A549 (cell line): ENCODE measurements at regions not wholly inside any gene's neighbourhood (a gene's known extent, or its start where the extent isn't known, plus 50 kb on each side); places are given as distances from the start of the nearest gene placed in this dataset.
A peak's percentile ranks its signal among the peaks of the same experiment; 100 is the strongest.

Experiments
- ATAC-seq, 2 experiments: fragments of 200-7000 bp in 1 of 2; fragments of >200 bp in 1 of 2; cut with Nextera tagmentation in 1 of 2; cut with Tn5 transposase in 1 of 2; 3 replicates each; pipeline versions ENCODE4 v1.8.0 to v1.9.1; 2018 to 2020; ENCODE audit warnings: mild to moderate bottlenecking in 1 of 2, moderate library complexity in 1 of 2
- CTCF ChIA-PET: fragments of 300-600 bp; sonication (Branson Sonifier 250); formaldehyde crosslinking; extraction: SDS; loops from one replicate; lab custom pipeline; 2021; ENCODE audit warnings: antibody characterized with exemption, inconsistent platforms; lab: Yijun Ruan, JAX
- POLR2A ChIA-PET: fragments of 350-600 bp; formaldehyde crosslinking; extraction: SDS; loops from one replicate; lab custom pipeline; 2021; ENCODE audit warnings: antibody characterized with exemption, inconsistent platforms; lab: Yijun Ruan, JAX
- DNase-seq, 2 experiments: peaks; one replicate each; pipeline versions ENCODE4 v3.0.0 to v3.0.0-alpha.2; 2011 to 2016; ENCODE audit warnings: low read depth in 1 of 2, low spot score in 1 of 2
- FAIRE-seq: peaks from 2 replicates; lab custom pipeline; 2011; peaks lifted over from hg19 to GRCh38; lab: Jason Lieb, UNC
- H3K27ac ChIP-seq, 2 experiments: fragments of >200 bp; sonication (Bioruptor Twin); formaldehyde crosslinking; 3 replicates each; pipeline ENCODE4 v1.5.1; 2016 to 2017
- H3K4me1 ChIP-seq: fragments of >200 bp; sonication (Bioruptor Twin); formaldehyde crosslinking; 3 replicates; pipeline ENCODE4 v1.6.1; 2016
- H3K4me2 ChIP-seq: fragments of >200 bp; sonication (Bioruptor Twin); formaldehyde crosslinking; 3 replicates; pipeline ENCODE4 v1.6.1; 2016
- H3K4me3 ChIP-seq: fragments of >200 bp; sonication (Bioruptor Twin); formaldehyde crosslinking; 3 replicates; pipeline ENCODE4 v1.5.1; 2016
- H3K9me3 ChIP-seq: fragments of >200 bp; sonication (Bioruptor Twin); formaldehyde crosslinking; 3 replicates; pipeline ENCODE4 v1.6.1; 2016
- EHF ChIP-seq: fragments of 250-450 bp; sonication (Bioruptor Pico); IDR thresholded peaks from 2 replicates; pipeline ENCODE4 v1.5.0; 2020; ENCODE audit warnings: mild to moderate bottlenecking
- EHMT2 ChIP-seq: fragments of 200-600 bp; sonication (generic); IDR thresholded peaks from 2 replicates; pipeline ENCODE4 v1.6.1; 2016; ENCODE audit warnings: antibody characterized with exemption, low read depth, mild to moderate bottlenecking, moderate library complexity
- EP300 ChIP-seq, 2 experiments: fragments of >200 bp; sonication (Bioruptor Twin); formaldehyde crosslinking; IDR thresholded peaks; 2 replicates in 1 of 2; 3 replicates in 1 of 2; pipeline ENCODE4 v1.6.1; 2016 to 2017
- FOSB ChIP-seq: fragments of 250-450 bp; sonication (Bioruptor Pico); IDR thresholded peaks from 2 replicates; pipeline ENCODE4 v1.5.0; 2020; ENCODE audit warnings: mild to moderate bottlenecking, moderate library complexity
- GATA3 ChIP-seq: IDR thresholded peaks from 2 replicates; pipeline ENCODE4 v1.6.1; 2012; ENCODE audit warnings: borderline replicate concordance
- HDAC2 ChIP-seq: fragments of 200-600 bp; sonication (generic); IDR thresholded peaks from 2 replicates; pipeline ENCODE4 v1.6.1; 2016
- HOXA7 ChIP-seq: fragments of 250-450 bp; sonication (Bioruptor Pico); IDR thresholded peaks from 2 replicates; pipeline ENCODE4 v1.5.0; 2020; ENCODE audit warnings: mild to moderate bottlenecking, moderate library complexity
- HOXB5 ChIP-seq: fragments of 250-450 bp; sonication (Bioruptor Pico); IDR thresholded peaks from 2 replicates; pipeline ENCODE4 v1.5.0; 2020; ENCODE audit warnings: mild to moderate bottlenecking, moderate library complexity
- JUNB ChIP-seq: fragments of >200 bp; sonication (Bioruptor Twin); formaldehyde crosslinking; IDR thresholded peaks from 2 replicates; pipeline ENCODE4 v1.6.1; 2016
- KDM1A ChIP-seq: fragments of 200-600 bp; sonication (generic); IDR thresholded peaks from 2 replicates; pipeline ENCODE4 v1.6.1; 2016; ENCODE audit warnings: low read depth, mild to moderate bottlenecking
- MAFK ChIP-seq: fragments of 450-650 bp; IDR thresholded peaks from 2 replicates; pipeline ENCODE4 v1.6.1; 2014; ENCODE audit not compliant: partially characterized antibody
- MAZ ChIP-seq: fragments of 150-350 bp; IDR thresholded peaks from 2 replicates; pipeline ENCODE4 v1.6.1; 2014; ENCODE audit warnings: antibody characterized with exemption, low read depth, low read length, borderline replicate concordance
- MYC ChIP-seq: IDR thresholded peaks from 2 replicates; pipeline ENCODE4 v1.6.1; 2012; ENCODE audit warnings: mild to moderate bottlenecking, inconsistent platforms, low read length, improper control_type of control experiment, borderline replicate concordance
- RAD21 ChIP-seq, 2 experiments: fragments of >200 bp in 1 of 2; sonication (Bioruptor Twin) in 1 of 2; formaldehyde crosslinking in 1 of 2; IDR thresholded peaks in 1 of 2; conservative IDR thresholded peaks in 1 of 2; 2 replicates in 1 of 2; 3 replicates in 1 of 2; pipeline ENCODE4 v1.6.1; 2012 to 2018; ENCODE audit warnings: inconsistent platforms in 1 of 2
- RNF2 ChIP-seq: fragments of 200-600 bp; sonication (generic); IDR thresholded peaks from 2 replicates; pipeline ENCODE4 v1.6.1; 2016; ENCODE audit warnings: low read depth, mild to moderate bottlenecking, antibody characterized with exemption, moderate library complexity, borderline replicate concordance
- SMC3 ChIP-seq: fragments of >200 bp; sonication (Bioruptor Twin); formaldehyde crosslinking; IDR thresholded peaks from 3 replicates; pipeline ENCODE4 v1.6.1; 2018; ENCODE audit warnings: inconsistent platforms
- SREBF2 ChIP-seq: fragments of 450-650 bp; IDR thresholded peaks from 2 replicates; pipeline ENCODE4 v1.6.1; 2014; ENCODE audit warnings: mild to moderate bottlenecking, moderate library complexity
- ZFP36 ChIP-seq: fragments of 450-650 bp; IDR thresholded peaks from 2 replicates; pipeline ENCODE4 v1.6.1; 2014; ENCODE audit warnings: borderline replicate concordance; ENCODE audit not compliant: partially characterized antibody
- ZNF302 ChIP-seq: fragments of 250-450 bp; sonication (Bioruptor Pico); IDR thresholded peaks from 2 replicates; pipeline ENCODE4 v1.9.0; 2021; ENCODE audit warnings: inconsistent platforms, mild to moderate bottlenecking, moderate library complexity
- WGBS: methylation state at CpG from one replicate; pipeline ENCODE4 v1.1.6; 2017; ENCODE audit errors: missing lambda C conversion rate; 5-methylcytosine and 5-hydroxymethylcytosine counted together
- TF ChIP-seq, protein P1 (sequence below): fragments of 150-350 bp; IDR thresholded peaks from 2 replicates; pipeline ENCODE4 v1.6.1; 2014; ENCODE audit warnings: low read depth, mild to moderate bottlenecking, low read length
- TF ChIP-seq, protein P2 (sequence below): fragments of 250-450 bp; sonication (Bioruptor Pico); IDR thresholded peaks from 2 replicates; pipeline ENCODE4 v1.5.0; 2020; ENCODE audit warnings: low read depth, mild to moderate bottlenecking, moderate library complexity
- TF ChIP-seq, protein P3 (sequence below): fragments of >200 bp; sonication (Bioruptor Twin); formaldehyde crosslinking; IDR thresholded peaks from 3 replicates; pipeline ENCODE4 v1.5.1; 2016
- TF ChIP-seq, protein P4 (sequence below): fragments of 450-650 bp; IDR thresholded peaks from 2 replicates; pipeline ENCODE4 v1.6.1; 2014; ENCODE audit warnings: antibody characterized with exemption

DNA sequence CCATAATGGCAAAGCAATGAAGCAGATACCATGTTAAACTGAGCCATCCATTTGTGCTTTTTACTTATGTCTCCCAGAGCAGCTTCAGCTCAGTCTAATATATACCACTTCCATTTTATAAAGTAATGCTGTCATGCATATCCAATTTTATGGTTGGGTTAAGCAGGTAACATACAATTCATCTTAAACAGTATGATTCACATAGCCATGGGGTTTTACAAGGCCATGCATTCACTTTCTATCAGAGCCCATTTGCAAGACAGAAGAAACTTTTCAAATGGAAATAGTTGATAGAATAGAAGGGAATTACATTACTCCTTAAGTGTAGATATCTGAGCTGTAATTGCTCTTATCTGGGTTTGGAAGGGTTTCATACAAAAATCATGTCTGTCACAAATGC lies 580.5 kb upstream of the CXADR start:
- no peak for TF ChIP-seq HOXB5
- TF ChIP-seq EHMT2 = no peak
- TF ChIP-seq JUNB = no peak
- TF ChIP-seq KDM1A = no peak
- TF ChIP-seq EP300 (IDR thresholded peaks at IDR 0.05) = no peak
- TF ChIP-seq, protein P1, sequence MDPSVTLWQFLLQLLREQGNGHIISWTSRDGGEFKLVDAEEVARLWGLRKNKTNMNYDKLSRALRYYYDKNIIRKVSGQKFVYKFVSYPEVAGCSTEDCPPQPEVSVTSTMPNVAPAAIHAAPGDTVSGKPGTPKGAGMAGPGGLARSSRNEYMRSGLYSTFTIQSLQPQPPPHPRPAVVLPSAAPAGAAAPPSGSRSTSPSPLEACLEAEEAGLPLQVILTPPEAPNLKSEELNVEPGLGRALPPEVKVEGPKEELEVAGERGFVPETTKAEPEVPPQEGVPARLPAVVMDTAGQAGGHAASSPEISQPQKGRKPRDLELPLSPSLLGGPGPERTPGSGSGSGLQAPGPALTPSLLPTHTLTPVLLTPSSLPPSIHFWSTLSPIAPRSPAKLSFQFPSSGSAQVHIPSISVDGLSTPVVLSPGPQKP = no peak
- TF ChIP-seq, protein P2, sequence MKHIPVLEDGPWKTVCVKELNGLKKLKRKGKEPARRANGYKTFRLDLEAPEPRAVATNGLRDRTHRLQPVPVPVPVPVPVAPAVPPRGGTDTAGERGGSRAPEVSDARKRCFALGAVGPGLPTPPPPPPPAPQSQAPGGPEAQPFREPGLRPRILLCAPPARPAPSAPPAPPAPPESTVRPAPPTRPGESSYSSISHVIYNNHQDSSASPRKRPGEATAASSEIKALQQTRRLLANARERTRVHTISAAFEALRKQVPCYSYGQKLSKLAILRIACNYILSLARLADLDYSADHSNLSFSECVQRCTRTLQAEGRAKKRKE (CRISPR knock-in tag) = no peak
- TF ChIP-seq MAFK = no peak
- DNase-seq = no peak
- H3K4me3 ChIP-seq = no peak overlapping the region
- no peak for FAIRE-seq
- no peaks in the 10 kb centered on the region for H3K4me1 ChIP-seq
- ChIA-PET CTCF (no interaction called here), POLR2A (no interaction called here)
- ATAC-seq = no peak
- H3K27ac ChIP-seq = no peak overlapping the region
- no peaks in the 10 kb centered on the region for H3K9me3 ChIP-seq
- no peak overlapping the region for H3K4me2 ChIP-seq

DNA sequence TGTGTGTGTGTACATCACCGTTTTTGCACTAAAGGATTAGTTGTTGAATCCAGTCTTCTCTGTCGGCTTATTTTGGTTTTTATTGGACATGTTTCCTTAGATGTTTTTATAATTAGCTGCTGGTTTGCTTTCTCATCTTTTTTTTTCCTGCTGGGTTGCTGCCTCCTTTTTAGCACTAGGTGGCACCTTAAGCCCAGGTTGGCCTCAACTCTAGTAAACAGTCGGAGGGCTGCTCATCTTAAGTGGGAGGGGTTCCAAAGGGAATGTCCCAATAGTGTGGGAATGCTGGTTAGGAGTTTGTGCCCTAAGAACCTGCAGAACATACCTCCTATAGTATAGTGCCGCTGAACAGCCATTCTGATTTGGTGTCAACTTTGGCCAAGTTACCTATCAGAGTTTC lies 570.1 kb upstream of the CXADR start:
- FAIRE-seq = no peak
- peak in 1 of 2 experiments; percentile 38; a peak in 1 of 6 replicates for ATAC-seq
- H3K27ac ChIP-seq = no peak overlapping the region
- TF ChIP-seq ZNF302 (no peak), FOSB (no peak), HOXA7 (CRISPR knock-in tag) (no peak), GATA3 (no peak), SREBF2 (no peak), SMC3 (peak; percentile 32; the same call in 2 of the 3 replicates), MYC (no peak), MAZ (no peak), KDM1A (no peak), JUNB (no peak), RNF2 (no peak), RAD21 (conservative IDR thresholded peaks at IDR 0.05 in 1 of 2, IDR thresholded peaks at IDR 0.05 in 1 of 2) (peak; percentile 33 to 63; a peak in 4 of 5 replicates)
- TF ChIP-seq, protein P3, sequence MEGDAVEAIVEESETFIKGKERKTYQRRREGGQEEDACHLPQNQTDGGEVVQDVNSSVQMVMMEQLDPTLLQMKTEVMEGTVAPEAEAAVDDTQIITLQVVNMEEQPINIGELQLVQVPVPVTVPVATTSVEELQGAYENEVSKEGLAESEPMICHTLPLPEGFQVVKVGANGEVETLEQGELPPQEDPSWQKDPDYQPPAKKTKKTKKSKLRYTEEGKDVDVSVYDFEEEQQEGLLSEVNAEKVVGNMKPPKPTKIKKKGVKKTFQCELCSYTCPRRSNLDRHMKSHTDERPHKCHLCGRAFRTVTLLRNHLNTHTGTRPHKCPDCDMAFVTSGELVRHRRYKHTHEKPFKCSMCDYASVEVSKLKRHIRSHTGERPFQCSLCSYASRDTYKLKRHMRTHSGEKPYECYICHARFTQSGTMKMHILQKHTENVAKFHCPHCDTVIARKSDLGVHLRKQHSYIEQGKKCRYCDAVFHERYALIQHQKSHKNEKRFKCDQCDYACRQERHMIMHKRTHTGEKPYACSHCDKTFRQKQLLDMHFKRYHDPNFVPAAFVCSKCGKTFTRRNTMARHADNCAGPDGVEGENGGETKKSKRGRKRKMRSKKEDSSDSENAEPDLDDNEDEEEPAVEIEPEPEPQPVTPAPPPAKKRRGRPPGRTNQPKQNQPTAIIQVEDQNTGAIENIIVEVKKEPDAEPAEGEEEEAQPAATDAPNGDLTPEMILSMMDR = peak; percentile 22; the same call in 2 of the 3 replicates
- TF ChIP-seq, protein P4, sequence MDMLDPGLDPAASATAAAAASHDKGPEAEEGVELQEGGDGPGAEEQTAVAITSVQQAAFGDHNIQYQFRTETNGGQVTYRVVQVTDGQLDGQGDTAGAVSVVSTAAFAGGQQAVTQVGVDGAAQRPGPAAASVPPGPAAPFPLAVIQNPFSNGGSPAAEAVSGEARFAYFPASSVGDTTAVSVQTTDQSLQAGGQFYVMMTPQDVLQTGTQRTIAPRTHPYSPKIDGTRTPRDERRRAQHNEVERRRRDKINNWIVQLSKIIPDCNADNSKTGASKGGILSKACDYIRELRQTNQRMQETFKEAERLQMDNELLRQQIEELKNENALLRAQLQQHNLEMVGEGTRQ = no peak
- TF ChIP-seq, all 56 proteins: peak for 3
- no peak overlapping the region for H3K4me3 ChIP-seq
- H3K9me3 ChIP-seq = no peaks in the 10 kb centered on the region
- H3K4me1 ChIP-seq = no peaks in the 10 kb centered on the region
- ChIA-PET POLR2A (no interaction called here), CTCF (interaction anchor here (0.6 kb wide), 1 partner anchor 340 kb away, joined by 3 read pairs; no protein-coding TSS in a partner anchor)
- no peak overlapping the region for H3K4me2 ChIP-seq
- 18% methylated on average over 4 of the region's 4 CpGs for WGBS
- peak in 1 of 2 experiments; percentile 28 for DNase-seq

DNA sequence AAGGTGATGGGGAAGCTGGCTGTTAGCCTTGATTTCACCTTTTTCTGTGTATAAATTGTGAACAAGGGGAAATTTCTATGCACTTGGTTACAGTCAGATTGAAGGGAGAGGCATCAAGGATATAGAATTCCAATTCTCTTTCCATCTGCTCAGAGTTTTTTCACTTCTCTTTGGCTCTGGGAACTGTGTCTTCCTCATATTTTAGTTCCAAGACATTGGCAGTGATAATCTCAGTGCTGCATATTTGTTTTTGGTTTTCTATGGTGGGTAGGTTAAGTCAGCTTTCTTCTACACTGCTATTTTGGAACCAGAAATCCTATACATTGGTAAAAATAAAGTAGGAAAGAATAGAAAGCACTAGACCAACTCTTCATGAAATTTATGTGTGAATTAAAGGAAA lies 569.6 kb upstream of the CXADR start:
- no peak for TF ChIP-seq EHF (CRISPR knock-in tag)
- no peak for TF ChIP-seq HDAC2
- no peak for TF ChIP-seq ZFP36
- no peak overlapping the region for H3K4me3 ChIP-seq
- no peak overlapping the region for H3K4me2 ChIP-seq
- ChIA-PET POLR2A (no interaction called here), CTCF (no interaction called here)
- ATAC-seq = no peak
- H3K4me1 ChIP-seq = no peaks in the 10 kb centered on the region
- H3K27ac ChIP-seq = no peak overlapping the region
- no peak for DNase-seq
- FAIRE-seq = no peak
- no peaks in the 10 kb centered on the region for H3K9me3 ChIP-seq
